Mammary epithelial cell (primary cell): ENCODE measurements at regions not wholly inside any gene's neighbourhood (a gene's known extent, or its start where the extent isn't known, plus 50 kb on each side); places are given as distances from the start of the nearest gene placed in this dataset.

ENCODE experiments used
- EZH2 ChIP-seq: IDR thresholded peaks from 2 replicates; pipeline ENCODE4 v1.6.1; 2012; ENCODE audit warnings: low read length, inconsistent platforms, borderline replicate concordance
- TF ChIP-seq, protein P1 (sequence below), 2 donors: IDR thresholded peaks in 1 of 2; conservative IDR thresholded peaks in 1 of 2; 2 replicates each; pipeline ENCODE4 v1.5.1; 2011 to 2012; ENCODE audit warnings: inconsistent platforms in 2 of 2, low read length in 2 of 2, mild to moderate bottlenecking in 2 of 2, control low read depth in 1 of 2, low read depth in 1 of 2; ENCODE audit not compliant: insufficient read depth in 1 of 2; ENCODE audit errors: extremely low read depth in 1 of 2

DNA sequence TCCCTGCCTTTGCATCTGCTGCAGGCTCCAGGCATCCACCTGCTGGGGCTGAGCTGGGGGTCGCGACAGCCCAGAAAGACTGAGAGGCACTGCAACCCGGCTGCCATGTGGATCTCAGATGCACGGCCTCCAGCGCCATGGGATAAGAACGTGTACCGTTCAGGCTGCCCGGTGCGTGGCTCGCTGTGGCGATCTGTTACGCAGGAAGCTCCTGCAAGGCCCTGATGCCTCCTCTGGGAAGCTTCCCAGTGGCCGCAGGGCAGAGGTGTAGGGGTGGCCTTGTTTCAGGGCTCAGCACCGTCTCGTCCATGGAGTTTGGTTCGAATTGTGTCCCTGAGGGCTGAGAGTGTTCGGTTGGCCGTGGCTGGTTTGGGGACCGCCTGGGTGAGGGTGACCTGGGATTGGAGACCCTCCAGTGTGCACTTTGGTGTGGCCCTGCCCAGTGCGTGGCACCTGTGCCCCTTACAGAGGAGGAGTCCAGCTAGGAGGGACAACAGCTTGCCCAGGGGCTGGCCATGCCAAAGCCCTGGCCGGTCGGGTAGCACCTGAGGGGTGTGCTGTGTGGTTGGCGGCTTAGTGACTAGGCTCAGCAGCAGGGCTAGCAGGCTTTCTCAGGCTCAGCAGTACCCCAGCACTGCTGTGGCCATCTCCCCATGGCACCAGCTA, 1184.5 kb downstream of the BRD1 start:
- TF ChIP-seq, protein P1, sequence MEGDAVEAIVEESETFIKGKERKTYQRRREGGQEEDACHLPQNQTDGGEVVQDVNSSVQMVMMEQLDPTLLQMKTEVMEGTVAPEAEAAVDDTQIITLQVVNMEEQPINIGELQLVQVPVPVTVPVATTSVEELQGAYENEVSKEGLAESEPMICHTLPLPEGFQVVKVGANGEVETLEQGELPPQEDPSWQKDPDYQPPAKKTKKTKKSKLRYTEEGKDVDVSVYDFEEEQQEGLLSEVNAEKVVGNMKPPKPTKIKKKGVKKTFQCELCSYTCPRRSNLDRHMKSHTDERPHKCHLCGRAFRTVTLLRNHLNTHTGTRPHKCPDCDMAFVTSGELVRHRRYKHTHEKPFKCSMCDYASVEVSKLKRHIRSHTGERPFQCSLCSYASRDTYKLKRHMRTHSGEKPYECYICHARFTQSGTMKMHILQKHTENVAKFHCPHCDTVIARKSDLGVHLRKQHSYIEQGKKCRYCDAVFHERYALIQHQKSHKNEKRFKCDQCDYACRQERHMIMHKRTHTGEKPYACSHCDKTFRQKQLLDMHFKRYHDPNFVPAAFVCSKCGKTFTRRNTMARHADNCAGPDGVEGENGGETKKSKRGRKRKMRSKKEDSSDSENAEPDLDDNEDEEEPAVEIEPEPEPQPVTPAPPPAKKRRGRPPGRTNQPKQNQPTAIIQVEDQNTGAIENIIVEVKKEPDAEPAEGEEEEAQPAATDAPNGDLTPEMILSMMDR (conservative IDR thresholded peaks at IDR 0.05 in 1 of 2, IDR thresholded peaks at IDR 0.05 in 1 of 2; ENCODE audit: extremely low read depth in 1 of 2, insufficient read depth in 1 of 2, low read depth in 1 of 2, low read length in 2 of 2), result no peak
- TF ChIP-seq EZH2, result no peak
